Glomerular endothelial cell (primary cell): ENCODE measurements at regions not wholly inside any gene's neighbourhood (a gene's known extent, or its start where the extent isn't known, plus 50 kb on each side); places are given as distances from the start of the nearest gene placed in this dataset.

Source experiments
- DNase-seq: peaks from one replicate; pipeline ENCODE4 v3.0.0-alpha.2; 2011; ENCODE audit warnings: low read depth, low spot score; ENCODE audit errors: extremely low read depth

DNA sequence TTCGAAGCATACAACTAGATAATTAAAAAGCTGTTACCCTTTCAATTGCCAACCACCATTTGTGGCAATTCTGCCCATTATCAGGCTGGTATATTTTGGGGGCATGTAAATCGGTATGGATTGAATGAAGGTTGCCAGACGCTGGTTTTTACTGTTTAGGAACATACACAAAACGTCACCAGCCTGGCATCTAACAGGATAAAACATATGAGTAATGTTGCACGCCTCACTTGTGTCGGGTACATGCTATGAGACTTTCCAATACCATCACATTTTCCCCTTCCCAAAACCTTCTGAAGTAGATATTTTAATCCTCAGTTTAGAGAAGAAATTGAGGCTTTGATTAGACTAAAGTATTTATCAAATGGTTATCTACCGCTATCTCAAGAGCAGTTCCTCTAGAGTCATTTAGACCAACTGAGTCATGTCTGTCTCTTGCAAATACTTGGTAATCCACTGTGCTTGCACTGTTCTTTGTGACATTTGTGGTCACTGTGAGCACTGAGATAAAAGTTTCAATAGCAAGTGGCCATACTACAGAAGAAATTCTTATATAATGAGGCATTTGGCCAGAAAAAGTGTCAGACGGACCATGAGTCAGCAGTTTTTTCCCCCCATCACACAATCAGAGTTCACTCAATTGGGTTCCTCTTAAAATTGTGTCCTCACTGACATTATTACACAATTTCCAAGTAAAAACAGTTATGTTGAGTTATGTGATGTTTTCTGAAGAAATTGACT is 498.7 kb downstream of the NXPH1 start:
- no peak for DNase-seq

DNA sequence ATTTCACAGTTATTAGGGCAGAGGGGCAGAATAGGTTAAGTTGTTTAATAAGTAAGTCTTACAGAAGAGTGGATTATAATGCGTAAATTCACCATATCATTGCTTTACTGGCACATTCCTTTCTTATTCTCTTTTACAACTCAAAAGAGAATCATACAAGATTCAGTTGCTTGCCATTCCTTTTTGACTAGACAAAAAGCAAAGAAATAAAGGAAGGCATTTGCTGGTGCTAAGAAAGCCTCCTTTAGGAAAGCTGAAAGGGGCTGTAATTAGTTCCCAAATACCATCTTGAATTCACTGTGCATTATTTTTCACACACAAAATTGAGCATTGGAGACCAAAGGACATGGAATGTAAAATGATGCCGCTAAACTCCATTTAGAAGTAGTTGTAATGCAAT is 499.3 kb downstream of the NXPH1 start:
- DNase-seq: no peak

DNA sequence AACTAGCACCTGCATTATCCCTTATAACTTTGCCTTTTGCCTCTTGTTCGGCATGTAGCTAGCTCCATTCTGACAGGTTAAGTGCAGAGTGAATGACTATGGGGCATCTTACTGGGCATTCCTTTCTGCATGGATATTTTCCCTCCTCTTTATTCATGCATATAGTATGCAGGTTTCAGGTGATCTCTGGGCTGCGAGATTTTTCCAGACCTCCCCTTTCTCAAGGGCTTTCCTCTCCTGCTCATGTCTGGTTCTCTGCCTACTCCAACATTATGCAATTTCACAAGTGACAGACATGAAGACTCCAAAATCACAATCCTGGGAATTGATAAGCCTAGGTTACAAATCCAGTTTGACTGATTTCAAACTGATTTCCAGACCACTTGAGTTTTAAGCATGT is 503.8 kb downstream of the NXPH1 start:
- no peak for DNase-seq

DNA sequence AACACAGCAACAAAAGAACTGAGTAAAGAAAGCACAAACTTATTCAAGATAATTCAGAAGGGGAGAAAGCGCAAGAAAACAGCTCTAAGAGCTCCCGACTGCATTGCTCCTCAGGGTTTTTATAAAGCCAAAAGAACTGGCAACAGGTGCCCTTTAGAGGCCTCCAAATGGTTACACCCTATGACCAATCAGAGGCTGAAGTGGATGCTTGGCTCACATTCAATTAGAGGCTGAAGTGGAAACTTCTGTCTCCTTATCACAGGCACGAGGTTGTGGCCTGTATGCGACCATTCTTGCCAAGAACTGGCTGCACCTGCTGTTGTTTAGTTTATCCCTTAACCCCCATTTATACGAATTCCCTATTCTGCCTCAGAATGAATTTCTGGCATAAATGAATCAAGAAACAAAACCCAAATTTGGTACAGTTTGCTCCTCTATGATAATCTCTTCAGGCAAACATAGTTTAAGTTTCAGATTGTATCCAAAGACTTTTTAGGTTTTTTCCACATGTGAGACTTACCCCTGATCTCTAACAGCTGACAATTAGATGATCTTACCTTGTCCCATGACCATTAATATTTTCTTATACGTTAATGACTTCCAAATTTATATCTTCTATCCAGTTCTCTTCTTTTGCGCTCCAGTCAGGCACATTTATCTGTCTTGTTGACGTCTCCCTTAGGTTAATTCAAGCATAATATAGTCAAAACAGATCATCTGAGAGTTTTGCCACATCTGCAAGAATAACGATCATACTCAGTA is 504.8 kb downstream of the NXPH1 start:
- no peak for DNase-seq

DNA sequence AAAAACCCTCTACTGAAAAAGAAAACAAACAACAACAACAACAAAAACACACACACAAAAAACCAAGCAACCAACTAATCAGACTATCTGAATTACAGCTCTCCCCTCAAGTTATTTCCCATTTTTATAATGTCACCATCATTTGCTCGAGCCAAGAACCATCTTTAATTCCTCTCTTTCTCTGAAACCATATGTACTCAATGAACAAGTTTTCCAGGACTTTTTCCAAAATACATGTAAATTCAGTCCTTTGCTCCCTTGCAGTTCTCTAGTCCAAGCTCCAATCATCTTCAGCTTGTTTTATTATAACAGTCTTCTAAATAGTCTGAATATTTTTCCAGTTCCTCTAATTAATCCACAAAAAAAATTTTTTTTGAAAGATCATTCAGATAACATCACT is 506.0 kb downstream of the NXPH1 start:
- DNase-seq: no peak

DNA sequence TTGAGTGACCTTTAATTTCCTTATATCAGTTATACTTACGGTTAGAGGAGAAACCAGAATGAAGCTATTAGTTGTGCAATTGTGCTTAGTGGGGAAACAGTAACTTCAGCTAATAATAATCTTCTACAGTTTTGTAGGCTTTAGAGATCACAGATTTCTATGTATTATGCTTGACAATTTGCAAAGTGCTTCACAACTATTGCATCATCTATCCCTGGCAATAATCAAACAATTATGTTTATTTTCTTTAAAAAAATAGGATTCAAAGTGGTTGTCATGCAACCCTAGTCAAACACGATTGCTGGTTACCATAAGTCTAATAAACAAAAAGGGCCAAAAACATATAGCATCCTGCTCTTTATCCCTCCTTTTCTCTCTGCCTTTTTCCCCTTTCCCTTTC is 530.3 kb downstream of the NXPH1 start:
- DNase-seq: no peak

DNA sequence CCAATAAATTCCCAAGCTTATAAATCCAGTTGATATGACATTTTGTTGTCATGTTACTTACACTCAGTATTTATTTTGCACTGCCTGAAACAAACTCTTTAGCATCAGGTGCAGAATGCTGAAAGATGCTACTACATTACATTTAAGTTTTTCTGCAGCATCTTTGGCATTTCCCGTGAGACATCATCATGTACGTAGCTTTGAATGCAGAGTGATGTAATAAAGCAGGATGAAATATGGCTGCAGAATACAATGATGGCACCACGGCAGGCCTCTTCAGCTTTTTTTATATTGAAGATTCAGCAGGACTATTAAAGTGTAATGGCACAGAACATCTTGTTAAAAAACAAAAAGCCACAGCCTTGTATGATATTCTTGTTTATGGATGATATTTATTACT is 531.8 kb downstream of the NXPH1 start:
- no peak for DNase-seq

DNA sequence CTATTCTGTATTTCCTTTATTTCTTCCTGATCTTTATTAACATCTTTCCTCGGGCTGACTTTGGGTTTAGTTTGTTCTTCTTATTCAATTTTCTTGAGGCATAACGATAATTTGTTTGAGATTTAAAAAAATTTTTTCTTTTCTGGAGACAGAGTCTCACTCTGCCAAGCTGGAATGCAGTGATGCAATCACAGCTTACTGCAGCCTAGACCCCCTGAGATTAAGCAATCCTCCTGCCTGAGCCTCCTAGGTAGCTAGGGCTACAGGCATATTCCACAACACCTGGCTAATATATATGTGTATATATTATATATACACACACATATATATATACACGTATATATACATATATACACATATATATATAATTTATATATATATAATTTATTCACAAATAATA is 540.2 kb downstream of the NXPH1 start:
- no peak for DNase-seq

DNA sequence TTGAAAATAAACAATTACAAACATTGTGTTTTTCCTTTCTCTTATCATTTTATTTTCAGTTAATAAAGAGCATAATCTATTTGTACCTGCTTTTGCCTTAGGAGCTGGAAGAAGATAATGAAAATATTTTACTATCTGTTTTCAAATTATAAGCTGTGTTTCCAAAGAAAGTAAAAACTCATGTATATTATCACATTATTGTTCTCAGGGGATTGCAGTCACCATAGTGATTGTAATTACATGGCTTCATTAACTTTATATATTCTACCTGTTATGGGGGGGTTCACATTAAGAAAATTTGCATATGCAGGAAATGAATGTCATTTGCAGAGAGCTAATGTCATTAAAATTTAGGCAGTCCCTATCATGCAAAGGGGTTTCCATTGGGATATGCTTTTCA is 542.3 kb downstream of the NXPH1 start:
- DNase-seq: no peak

DNA sequence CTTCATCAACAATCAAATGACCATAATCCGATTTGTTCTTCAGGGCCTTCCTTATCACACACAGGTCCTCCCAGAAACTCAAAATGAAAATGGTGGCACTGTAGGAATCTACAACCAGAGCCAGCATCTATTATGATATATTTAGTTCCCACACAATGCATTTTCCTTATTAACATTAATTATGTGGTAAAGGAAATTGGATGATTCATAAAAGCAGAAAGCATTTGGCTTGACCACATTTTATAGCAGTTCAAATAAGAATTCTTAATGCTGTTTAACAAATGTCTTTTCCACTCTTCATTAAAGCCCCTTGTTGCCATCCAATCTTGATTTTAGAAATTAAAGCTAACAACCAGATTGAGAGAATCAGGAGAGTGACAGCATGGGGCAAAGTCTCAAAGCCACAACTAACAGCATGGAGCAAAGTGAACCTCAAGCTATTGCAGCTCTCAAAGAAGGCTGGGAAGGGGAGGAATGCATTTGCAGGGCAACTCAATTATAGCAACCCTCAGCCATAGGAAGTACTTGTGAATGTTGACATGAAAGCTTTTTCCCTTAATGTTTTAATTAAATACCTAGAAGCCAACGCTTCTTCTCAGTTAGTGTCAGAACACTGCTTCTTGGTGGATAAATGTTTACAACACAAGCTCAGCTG is 549.1 kb downstream of the NXPH1 start:
- DNase-seq: no peak

DNA sequence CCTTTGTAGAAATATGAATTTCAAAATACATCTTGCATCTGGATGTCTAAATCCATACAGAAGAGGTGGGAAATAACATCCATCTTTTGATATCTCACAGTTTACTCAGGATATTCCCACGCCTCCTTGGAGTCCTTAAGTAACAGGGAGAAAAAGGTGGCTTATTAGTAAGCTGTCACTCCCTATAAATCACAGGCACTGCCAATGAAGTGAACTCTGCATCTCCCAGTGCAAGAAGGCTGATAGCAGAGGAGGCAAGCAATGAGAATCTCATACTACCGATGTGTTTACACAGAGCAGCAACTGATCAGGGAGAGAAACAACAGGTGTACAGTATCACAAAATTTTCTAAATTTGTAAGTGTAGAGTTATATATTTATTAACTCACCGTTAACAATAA is 551.8 kb downstream of the NXPH1 start:
- no peak for DNase-seq

DNA sequence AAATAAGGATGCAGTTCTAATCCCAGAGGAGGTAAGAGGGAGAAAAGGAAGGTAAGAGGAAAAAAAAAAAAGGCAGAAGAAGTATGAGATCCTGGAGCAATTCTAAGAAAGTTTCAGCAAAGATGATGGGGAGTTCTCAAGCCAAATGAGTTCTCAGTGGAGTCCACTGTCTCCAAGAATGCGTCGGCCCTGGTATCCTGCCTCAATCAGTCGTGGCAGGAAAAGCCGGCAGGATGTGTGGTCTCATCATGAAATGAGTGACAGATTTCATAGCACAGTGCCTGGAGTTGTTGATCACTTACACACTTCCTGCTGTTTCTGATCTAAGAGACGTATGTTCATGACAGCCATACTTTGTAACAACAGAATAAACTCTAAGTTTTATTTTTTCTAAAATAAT is 554.9 kb downstream of the NXPH1 start:
- no peak for DNase-seq

DNA sequence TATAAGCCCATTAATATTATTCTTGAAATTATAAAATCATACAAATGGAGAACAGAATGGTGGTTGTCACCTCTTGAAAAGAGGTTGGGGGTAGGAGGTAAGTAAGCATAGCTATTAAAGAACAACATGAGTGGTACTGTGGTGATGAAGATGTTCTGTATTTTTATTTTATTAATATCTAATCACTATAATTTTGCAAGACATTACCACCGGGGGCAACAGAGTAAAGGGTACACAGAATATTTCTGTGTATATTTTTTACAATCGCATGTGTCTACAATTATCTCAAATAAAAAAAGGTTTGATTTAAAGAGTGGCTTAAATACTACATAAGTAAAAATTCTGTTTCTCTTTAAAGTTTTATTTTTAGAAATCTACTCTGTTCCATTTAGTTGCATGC is 557.8 kb downstream of the NXPH1 start:
- DNase-seq: no peak

DNA sequence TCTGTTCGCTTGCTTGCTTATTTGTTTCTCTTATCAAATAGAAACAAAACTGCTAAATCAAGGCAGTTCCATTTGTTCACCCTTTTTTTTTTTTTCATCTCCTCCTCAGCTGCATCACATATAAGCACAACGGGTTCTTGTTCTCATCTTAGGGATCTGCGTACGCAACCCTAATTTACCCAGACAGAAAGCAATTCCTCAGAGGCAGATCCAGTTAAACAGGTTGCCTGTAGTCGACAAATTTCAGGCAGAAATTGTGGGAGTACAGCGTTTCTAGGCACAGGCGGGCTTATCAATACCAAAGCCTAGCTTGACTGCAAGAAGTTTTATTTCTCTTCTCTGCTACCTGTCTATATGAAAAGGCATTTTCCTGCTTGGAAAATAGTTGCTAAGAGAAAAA is 565.4 kb downstream of the NXPH1 start:
- DNase-seq: no peak

DNA sequence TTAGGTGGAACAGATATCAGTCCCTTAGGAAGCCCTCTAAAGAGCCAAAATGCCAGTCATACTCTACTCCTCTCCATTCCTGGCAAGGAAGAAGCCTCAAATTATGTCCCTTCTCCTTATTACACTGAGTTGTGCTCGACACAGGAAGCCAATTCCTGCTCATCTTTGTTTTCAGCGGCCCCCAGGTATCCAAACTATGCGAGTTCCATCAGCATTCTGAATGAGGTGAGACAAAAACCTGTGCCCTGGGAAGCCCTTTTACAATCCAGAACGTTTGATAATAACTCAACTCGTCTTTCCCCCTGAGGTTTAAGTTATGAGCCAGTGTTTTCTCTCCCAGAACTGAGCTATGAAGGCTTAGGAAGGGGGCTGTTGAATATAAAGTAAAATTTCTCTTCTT is 580.5 kb downstream of the NXPH1 start:
- DNase-seq: no peak

DNA sequence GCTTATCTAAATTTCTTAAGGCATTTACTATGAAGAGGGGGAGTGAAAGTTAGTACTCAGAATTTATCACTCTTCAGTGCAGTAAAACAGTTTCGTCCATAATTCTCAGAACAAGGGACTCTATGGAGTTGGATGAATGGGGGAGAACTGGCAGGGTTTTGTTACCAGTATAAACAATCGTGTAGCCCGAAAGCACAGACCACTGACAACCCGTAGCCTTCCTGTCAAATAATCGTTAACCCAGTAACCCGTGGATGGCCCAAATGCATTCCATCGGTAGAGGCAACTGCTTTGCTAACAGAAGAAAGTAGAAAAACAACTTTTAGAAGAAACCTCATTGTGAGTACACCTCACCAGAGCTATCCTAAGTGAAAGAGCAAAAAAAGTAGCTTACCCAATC is 583.9 kb downstream of the NXPH1 start:
- no peak for DNase-seq

DNA sequence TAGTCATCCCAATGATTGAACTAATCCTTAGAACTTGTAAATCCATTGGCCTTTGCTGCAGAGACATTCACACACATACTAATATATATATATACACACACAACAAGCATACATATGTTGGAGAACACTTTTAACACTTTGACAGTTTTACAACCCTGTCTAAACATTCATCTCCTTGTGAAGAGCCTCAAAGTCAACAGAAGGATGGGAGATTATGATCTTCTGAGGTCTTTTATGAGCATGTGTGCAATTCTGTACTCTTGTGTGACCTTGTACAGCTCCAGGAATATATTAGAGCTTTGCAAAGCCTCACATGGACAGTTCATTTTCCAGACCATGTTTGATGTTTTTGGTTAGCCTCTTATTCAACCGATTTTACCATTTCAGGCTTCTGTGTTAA is 589.0 kb downstream of the NXPH1 start:
- no peak for DNase-seq

DNA sequence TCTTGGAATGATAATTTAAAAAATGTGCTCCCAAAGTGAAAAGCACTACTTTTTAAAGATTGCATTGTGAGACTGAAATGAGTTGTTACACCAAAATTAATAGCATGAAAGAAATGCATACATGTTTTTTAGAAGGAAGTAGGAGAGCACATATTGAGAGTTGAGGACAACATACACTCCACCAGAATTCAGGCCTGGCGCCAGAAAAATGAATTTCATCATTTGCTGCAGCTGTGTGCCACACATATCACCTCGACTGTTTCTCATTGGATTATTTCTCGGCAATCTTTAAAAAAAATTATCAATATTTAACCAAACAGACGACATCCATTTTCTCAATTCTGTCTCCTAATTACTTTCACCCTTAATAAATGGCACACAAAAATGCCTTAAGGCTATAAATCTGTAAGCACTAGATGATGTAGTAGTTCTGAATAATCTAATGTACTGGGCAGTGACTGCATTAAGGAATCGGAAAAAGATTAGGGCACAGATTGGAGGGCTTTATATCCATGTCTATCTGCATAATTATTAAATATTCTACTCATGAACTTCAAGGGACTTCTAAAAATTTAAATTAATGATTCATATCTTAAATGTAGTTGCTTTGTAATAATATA is 590.4 kb downstream of the NXPH1 start:
- DNase-seq: no peak

DNA sequence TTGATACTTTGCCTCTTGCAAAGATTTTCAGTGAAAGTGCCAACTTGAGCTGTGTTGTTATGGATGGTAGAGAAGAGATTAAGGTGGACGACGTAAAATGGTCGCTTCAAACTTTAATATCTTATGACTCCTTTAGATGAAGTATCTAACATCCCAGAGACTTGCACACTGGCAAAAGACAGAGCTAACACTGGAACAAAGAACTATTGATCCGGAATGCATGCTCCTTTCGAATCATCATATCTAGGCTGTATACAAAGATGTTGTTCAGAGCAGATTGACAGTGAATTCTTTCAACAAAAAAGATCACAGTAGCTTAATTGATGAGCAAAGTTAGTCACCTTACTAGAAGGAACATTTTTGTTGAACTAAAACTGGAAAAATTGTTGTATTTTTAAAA is 592.7 kb downstream of the NXPH1 start:
- DNase-seq: no peak

DNA sequence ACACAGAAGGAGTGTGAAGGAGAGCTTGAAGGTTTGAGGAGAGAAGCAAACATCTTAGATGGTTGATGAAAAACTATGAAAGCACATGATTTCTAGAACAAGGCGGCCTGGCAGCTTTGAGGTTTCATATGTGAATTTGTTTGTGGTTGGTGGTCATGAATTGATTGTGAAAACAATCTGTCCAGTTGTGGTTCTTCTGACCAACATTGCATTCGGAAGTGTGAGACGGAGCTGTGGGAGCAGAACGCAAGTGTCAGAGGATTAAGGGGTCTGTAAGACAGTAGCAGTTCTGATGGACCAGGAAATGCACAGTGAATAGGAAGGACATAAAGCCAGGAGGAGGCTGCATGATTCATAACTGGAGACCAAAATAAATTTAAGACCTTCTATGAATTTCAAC is 594.6 kb downstream of the NXPH1 start:
- DNase-seq: no peak

DNA sequence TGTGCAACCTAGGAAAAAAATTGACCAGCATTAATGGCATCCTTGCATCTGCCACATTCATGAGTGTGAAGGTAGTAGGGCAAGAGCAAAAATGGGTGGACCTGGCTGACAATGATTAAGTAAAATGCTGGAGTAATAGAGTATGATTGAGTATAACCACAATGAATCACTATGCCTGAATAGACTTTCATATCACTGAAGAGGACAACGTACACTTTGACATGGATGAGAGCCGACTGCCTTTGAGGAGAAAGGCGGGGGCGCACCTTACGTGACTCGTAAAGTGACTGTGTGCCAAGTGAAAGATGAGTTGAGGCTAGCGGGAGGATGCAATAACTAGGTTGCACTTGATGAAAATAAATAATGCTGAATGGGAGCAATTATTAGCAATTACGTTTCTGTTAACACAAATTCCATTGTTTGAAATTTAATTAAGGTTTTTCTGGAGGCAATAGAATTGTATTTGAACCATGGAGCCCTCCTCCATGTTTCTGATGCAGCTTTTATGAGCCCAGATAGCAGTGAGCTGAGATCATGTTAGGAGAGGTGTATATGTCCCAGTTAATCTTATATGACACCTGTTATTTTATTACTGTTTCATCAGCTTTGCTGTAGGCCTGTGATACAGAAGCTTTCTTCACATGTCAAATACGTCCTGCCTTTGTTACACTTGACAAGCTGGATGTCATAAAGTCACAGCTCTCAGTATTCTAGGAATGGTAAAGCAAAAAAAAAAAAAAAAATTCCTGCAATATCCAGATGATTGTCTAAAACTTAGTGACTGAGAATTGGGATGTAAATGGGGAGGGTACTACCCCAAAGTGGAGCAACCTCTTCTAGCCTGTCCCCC is 596.5 kb downstream of the NXPH1 start:
- no peak for DNase-seq
